ENCODE measurements at regions not wholly inside any gene's neighbourhood (a gene's known extent, or its start where the extent isn't known, plus 50 kb on each side); places are given as distances from the start of the nearest gene placed in this dataset.

DNA sequence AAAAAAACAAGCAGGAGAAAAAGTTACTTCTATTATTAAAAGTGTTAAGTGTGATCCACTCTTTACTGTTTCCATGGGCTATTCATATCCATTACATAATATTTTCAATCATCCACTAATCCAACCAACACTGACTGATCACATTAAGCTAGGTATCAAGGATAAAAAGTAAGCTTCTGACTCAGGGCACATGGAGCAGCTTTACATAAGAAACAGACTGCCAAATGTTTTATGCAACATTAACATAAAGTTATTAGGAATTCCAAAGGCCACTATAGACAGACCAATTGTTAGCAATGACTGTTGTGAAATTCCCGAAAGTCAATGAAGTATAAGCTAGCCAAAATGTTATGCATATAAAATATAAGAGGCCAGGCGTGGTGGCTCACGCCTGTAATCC, 277.6 kb downstream of the ZEB2 start:
- no peak overlapping the region for H3K4me3 ChIP-seq (ENCODE audit: low read length)
- TF ChIP-seq ZNF274 (IDR thresholded peaks at IDR 0.05; ENCODE audit: low read depth, low read length) = no peak

DNA sequence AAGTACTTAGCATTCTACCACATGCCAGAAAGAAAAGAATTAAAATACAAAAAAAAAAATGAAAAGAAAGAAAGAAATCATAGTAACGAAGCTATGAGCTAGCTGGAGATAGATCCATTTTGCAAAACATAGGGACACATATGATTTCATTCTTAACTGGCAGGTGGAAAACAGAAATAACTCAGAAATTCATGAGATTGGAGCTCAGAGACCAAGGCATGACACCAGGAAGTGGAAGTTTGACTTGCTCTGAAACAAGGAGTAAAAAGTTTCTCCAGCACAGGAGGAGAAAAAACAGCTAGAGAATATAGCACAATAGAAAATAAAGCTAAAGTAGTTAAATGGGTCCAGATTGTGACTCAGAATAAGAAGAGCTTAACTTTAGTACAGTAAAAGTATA, 278.1 kb downstream of the ZEB2 start:
- H3K4me3 ChIP-seq (ENCODE audit: low read length) = no peak overlapping the region
- TF ChIP-seq ZNF274 (IDR thresholded peaks at IDR 0.05; ENCODE audit: low read depth, low read length) = no peak

GRCh38 chr2:144240656-144241339, 279.1 kb downstream of the ZEB2 start:
- no peak for TF ChIP-seq ZNF274 (IDR thresholded peaks at IDR 0.05; ENCODE audit: low read depth, low read length)
- H3K4me3 ChIP-seq (ENCODE audit: low read length) = peak overlapping the region; percentile 58; the same call in 1 of the 2 replicates

- no peak for TF ChIP-seq ZNF274 (IDR thresholded peaks at IDR 0.05; ENCODE audit: low read depth, low read length)
- H3K4me3 ChIP-seq (ENCODE audit: low read length) = no peak overlapping the region
Measured at GRCh38 chr2:144239726-144240125, 280.2 kb downstream of the ZEB2 start.

GRCh38 chr2:144239306-144239705, 280.6 kb downstream of the ZEB2 start:
- H3K4me3 ChIP-seq (ENCODE audit: low read length) = no peak overlapping the region
- TF ChIP-seq ZNF274 (IDR thresholded peaks at IDR 0.05; ENCODE audit: low read depth, low read length) = no peak

GRCh38 chr2:144237830-144238627, 281.9 kb downstream of the ZEB2 start:
- H3K4me3 ChIP-seq (ENCODE audit: low read length) = no peak overlapping the region; the same call in 1 of the 2 replicates

GRCh38 chr2:144237108-144237507, 282.8 kb downstream of the ZEB2 start:
- H3K4me3 ChIP-seq (ENCODE audit: low read length) = no peak overlapping the region
- no peak for TF ChIP-seq ZNF274 (IDR thresholded peaks at IDR 0.05; ENCODE audit: low read depth, low read length)

More at GRCh38 chr2:144237830-144238627, 281.9 kb downstream of the ZEB2 start:
- no peak for TF ChIP-seq ZNF274 (IDR thresholded peaks at IDR 0.05; ENCODE audit: low read depth, low read length)

GRCh38 chr2:144235050-144235449, 284.9 kb downstream of the ZEB2 start:
- no peak for TF ChIP-seq ZNF274 (IDR thresholded peaks at IDR 0.05; ENCODE audit: low read depth, low read length)
- no peak overlapping the region for H3K4me3 ChIP-seq (ENCODE audit: low read length)

GRCh38 chr2:144234542-144234871, 285.4 kb downstream of the ZEB2 start:
- H3K4me3 ChIP-seq (ENCODE audit: low read length) = no peak overlapping the region
- TF ChIP-seq ZNF274 (IDR thresholded peaks at IDR 0.05; ENCODE audit: low read depth, low read length) = no peak

DNA sequence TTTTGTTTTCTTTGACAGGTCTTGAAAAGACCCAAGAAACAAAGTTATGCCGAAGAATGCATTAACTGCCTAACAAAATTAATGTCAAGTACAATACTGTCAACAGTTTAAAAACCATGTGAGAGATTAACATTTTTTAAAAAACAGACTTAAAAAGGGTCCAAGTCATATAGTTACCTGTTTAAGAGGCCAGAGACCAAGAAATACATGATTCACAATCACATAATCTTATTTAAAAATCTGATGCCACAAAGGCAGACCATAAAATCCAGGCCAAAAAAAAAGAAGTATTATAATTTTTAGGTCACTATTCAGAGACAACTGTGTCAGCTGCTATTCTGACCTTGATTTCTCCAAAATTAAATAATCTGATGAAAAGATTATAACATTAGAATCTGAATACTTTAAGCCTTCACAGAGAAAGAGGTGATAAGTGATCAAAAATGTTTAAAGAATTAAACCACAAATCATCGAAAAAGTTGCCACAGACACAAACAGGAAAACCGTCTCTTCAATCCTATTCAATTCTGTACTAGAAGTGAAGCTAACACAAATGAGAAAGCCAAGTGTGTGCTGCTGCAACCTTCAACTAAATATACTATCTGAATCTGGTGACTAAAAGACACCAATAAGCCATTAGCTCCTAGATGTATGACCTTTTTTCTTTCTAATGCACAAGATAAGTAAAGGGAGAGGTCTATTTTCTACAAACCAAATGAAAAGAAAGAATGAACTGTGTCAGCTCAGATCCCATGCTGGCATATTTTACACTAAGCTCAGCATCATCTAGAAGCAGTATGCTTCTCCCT, 286.0 kb downstream of the ZEB2 start:
- TF ChIP-seq ZNF274 (IDR thresholded peaks at IDR 0.05; ENCODE audit: low read depth, low read length) = no peak
- no peak overlapping the region for H3K4me3 ChIP-seq (ENCODE audit: low read length)

- no peak for TF ChIP-seq ZNF274 (IDR thresholded peaks at IDR 0.05; ENCODE audit: low read depth, low read length)
- H3K4me3 ChIP-seq (ENCODE audit: low read length) = no peak overlapping the region
Measured at GRCh38 chr2:144233317-144233716, 286.6 kb downstream of the ZEB2 start.

DNA sequence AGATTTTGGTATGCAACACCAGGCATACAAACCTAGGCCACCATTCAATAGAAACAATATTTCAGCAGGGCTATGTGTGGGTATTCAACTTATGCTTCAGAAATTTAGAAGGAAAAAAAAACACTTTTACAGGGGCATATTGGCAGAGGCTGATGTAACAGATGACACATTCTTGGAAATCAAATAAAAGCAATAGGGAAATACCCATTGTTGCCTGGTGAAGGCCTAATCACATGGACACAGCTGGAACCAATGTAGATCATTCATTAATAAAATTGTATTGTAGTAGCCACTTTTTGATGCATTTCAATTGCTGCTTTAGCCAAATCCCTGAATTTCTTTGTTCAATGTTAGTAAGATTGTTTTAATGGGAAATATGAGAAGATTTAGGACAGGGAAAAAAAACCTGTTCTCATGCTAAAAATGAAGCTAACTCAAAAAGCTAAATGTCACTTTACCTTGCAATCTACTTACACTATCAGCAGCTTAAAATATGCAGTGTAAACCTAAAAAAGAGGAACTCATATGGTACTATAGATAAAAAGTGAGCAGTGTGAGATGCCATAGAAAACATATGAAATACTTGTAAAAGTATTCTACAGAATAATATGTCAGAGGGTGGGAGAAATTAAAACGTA, 289.4 kb downstream of the ZEB2 start:
- H3K4me3 ChIP-seq (ENCODE audit: low read length) = no peak overlapping the region
- TF ChIP-seq ZNF274 (IDR thresholded peaks at IDR 0.05; ENCODE audit: low read depth, low read length) = no peak

GRCh38 chr2:144230033-144230432, 289.9 kb downstream of the ZEB2 start:
- no peak for TF ChIP-seq ZNF274 (IDR thresholded peaks at IDR 0.05; ENCODE audit: low read depth, low read length)
- H3K4me3 ChIP-seq (ENCODE audit: low read length) = no peak overlapping the region

DNA sequence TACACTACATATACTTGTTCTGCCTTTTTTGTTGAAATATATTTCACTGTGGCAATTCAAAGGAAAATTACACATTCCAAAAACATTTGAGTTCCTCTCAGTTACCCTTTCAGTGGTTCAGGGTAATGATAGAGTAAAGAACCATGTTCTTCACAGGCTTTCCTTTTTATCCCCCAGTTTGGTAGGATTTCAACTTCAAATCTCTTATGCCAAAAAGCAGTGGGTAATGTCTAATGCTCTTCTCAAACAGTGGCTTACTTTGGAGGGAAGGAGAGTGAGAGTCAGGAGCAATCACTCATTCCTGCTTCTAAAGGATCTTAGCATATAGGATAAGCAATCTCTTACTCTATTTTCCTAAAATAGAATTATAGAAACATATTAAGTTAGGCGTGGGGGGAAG, 290.6 kb downstream of the ZEB2 start:
- no peak for TF ChIP-seq ZNF274 (IDR thresholded peaks at IDR 0.05; ENCODE audit: low read depth, low read length)

More for the DNA sequence above, 290.6 kb downstream of the ZEB2 start:
- no peak overlapping the region for H3K4me3 ChIP-seq (ENCODE audit: low read length)

Data from GM08714 (cell line).